GM21825 (cell line): ENCODE measurements at regions not wholly inside any gene's neighbourhood (a gene's known extent, or its start where the extent isn't known, plus 50 kb on each side); places are given as distances from the start of the nearest gene placed in this dataset.
A peak's percentile ranks its signal among the peaks of the same experiment; 100 is the strongest.
"Not testable (repeated sequence)": the region's sequence is repeated elsewhere in the genome, so short reads cannot be mapped to it uniquely, and the experiment has no call there.

Experiments
- ATAC-seq: cut with Tn5 transposase; IDR thresholded peaks from one replicate; pipeline ENCODE4 v1.9.1; 2021; ENCODE audit warnings: mild to moderate bottlenecking, moderate library complexity; ENCODE audit not compliant: unreplicated experiment

GRCh38 chr14:71416392-71416791 lies 509.1 kb downstream of the PCNX1 start:
- ATAC-seq = no peak

GRCh38 chr14:71418532-71419245 lies 511.4 kb downstream of the PCNX1 start:
- no peak for ATAC-seq

- ATAC-seq = no peak
Observed at GRCh38 chr14:71423481-71423880, 508.7 kb upstream of the RGS6 start.

- ATAC-seq = no peak
Observed at GRCh38 chr14:71424941-71425340, 507.3 kb upstream of the RGS6 start.

GRCh38 chr14:71426001-71426400 lies 506.2 kb upstream of the RGS6 start:
- ATAC-seq = no peak

GRCh38 chr14:71429902-71430301 lies 502.3 kb upstream of the RGS6 start:
- ATAC-seq = no peak

- no peak for ATAC-seq
Observed at GRCh38 chr14:71430321-71430677, 501.9 kb upstream of the RGS6 start.

GRCh38 chr14:71430678-71431376 lies 501.4 kb upstream of the RGS6 start:
- peak; percentile 55 for ATAC-seq

GRCh38 chr14:71432334-71433110 lies 499.7 kb upstream of the RGS6 start:
- ATAC-seq = no peak

- ATAC-seq = no peak
Observed at GRCh38 chr14:71433303-71433702, 498.9 kb upstream of the RGS6 start.

GRCh38 chr14:71435641-71436040 lies 496.6 kb upstream of the RGS6 start:
- ATAC-seq = not testable (repeated sequence)

- no peak for ATAC-seq
Observed at GRCh38 chr14:71437870-71438269, 494.4 kb upstream of the RGS6 start.

- no peak for ATAC-seq
Observed at GRCh38 chr14:71438684-71439083, 493.5 kb upstream of the RGS6 start.

GRCh38 chr14:71441126-71441525 lies 491.1 kb upstream of the RGS6 start:
- no peak for ATAC-seq

- ATAC-seq = no peak
Observed at GRCh38 chr14:71444030-71444822, 488.0 kb upstream of the RGS6 start.

GRCh38 chr14:71448431-71449315 lies 483.6 kb upstream of the RGS6 start:
- ATAC-seq = no peak

GRCh38 chr14:71449316-71450055 lies 482.7 kb upstream of the RGS6 start:
- ATAC-seq = no peak

- ATAC-seq = no peak
Observed at GRCh38 chr14:71451501-71451900, 480.7 kb upstream of the RGS6 start.

- ATAC-seq = no peak
Observed at GRCh38 chr14:71452539-71452938, 479.7 kb upstream of the RGS6 start.
